ENCODE measurements at regions not wholly inside any gene's neighbourhood (a gene's known extent, or its start where the extent isn't known, plus 50 kb on each side); places are given as distances from the start of the nearest gene placed in this dataset.

DNA sequence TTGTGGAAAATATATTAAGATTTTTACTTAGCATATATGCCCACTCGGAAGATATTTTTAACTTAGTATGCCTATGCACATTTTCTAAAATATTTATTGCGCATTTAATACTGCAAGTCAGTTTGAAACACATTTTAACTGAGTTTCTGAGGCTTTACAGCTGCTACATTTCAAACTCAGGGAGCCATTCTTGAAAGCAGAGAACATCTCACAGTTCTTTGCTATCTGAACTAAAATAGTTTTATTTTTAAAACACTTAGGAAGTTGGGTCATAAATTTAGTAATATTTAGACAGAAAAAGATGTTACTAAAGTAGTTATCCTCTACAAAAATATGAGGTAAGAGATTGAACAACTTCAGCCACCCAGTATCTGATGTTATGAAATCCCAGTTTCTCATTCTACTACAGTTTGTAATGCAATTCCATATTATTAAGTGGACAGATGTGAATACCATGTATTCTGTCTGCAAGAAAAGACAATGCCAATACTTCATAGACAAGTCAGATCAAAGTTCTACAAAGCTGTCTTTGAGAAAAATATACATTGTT is 409.9 kb upstream of the EDIL3 start:
- no peaks in the 10 kb centered on the region for H3K36me3 ChIP-seq
- no peak for TF ChIP-seq POLR2AphosphoS5 (IDR thresholded peaks at IDR 0.05)
- TF ChIP-seq POLR2A (IDR thresholded peaks at IDR 0.05; ENCODE audit: low read depth), result no peak
- TF ChIP-seq, protein P1, sequence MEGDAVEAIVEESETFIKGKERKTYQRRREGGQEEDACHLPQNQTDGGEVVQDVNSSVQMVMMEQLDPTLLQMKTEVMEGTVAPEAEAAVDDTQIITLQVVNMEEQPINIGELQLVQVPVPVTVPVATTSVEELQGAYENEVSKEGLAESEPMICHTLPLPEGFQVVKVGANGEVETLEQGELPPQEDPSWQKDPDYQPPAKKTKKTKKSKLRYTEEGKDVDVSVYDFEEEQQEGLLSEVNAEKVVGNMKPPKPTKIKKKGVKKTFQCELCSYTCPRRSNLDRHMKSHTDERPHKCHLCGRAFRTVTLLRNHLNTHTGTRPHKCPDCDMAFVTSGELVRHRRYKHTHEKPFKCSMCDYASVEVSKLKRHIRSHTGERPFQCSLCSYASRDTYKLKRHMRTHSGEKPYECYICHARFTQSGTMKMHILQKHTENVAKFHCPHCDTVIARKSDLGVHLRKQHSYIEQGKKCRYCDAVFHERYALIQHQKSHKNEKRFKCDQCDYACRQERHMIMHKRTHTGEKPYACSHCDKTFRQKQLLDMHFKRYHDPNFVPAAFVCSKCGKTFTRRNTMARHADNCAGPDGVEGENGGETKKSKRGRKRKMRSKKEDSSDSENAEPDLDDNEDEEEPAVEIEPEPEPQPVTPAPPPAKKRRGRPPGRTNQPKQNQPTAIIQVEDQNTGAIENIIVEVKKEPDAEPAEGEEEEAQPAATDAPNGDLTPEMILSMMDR (IDR thresholded peaks at IDR 0.05), result no peak
- TF ChIP-seq EP300 (IDR thresholded peaks at IDR 0.05), result no peak
- 49% methylated on average over 2 of the region's 2 CpGs for WGBS
- no peaks in the 10 kb centered on the region for H3K4me1 ChIP-seq
- no peak overlapping the region for H3K27ac ChIP-seq (replicated peaks in 1 of 4)
- intact Hi-C loops (cut with DNase I), result no loop called here
- no peaks in the 10 kb centered on the region for H3K9me3 ChIP-seq
- no peak for DNase-seq (ENCODE audit: extremely low spot score)
- no peaks in the 10 kb centered on the region for H3K27me3 ChIP-seq
- no peak overlapping the region for H3K4me3 ChIP-seq

DNA sequence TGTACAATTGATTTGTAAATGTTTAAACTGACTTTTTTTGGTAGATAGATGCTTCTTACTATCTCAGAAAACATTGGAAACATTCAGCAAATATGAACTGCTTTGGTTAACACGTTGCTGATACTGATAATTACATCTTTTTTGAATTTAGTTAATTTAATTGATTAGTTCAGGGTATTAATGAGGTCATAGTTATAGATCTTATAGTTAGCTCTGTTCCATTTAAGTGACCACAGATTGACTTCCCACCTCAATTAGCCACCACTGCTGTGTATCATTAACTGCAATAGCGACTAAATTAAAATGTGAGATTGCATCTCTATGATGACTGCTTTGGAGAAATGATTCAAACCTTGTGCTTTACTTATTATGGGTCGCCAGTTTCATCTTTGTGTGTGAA is 407.1 kb upstream of the EDIL3 start:
- no peaks in the 10 kb centered on the region for H3K9me3 ChIP-seq
- DNase-seq (ENCODE audit: extremely low spot score), result no peak
- TF ChIP-seq POLR2AphosphoS5 (IDR thresholded peaks at IDR 0.05), result no peak
- TF ChIP-seq, protein P1 (IDR thresholded peaks at IDR 0.05), result no peak
- no peak for TF ChIP-seq POLR2A (IDR thresholded peaks at IDR 0.05; ENCODE audit: low read depth)
- no peak for TF ChIP-seq EP300 (IDR thresholded peaks at IDR 0.05)
- H3K27ac ChIP-seq (replicated peaks in 1 of 4), result no peak overlapping the region
- no peaks in the 10 kb centered on the region for H3K4me1 ChIP-seq
- no peaks in the 10 kb centered on the region for H3K36me3 ChIP-seq
- WGBS, result 75% methylated on average over 3 of the region's 3 CpGs
- intact Hi-C loops (cut with DNase I), result no loop called here
- no peaks in the 10 kb centered on the region for H3K27me3 ChIP-seq
- H3K4me3 ChIP-seq, result no peak overlapping the region

DNA sequence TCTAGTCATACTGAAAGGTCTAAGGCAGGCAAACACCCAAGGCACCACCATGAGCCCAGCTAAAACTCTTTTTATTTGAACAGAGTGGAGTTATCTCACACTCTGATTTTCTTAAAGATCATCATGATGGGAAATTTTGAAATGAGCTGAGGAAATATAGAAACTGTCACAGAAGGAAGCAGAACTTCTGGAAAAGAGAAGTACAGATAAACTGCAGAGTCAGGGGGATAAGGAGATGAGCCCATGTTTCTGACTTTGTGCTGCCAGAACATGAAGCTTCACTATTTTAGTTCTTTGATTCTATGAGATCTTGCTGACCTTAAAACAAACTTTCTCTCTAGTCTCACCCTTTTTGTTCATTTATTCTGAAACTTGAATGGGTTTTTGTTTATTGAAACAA is 406.5 kb upstream of the EDIL3 start:
- no peaks in the 10 kb centered on the region for H3K27me3 ChIP-seq
- TF ChIP-seq POLR2AphosphoS5 (IDR thresholded peaks at IDR 0.05) (no peak), POLR2A (IDR thresholded peaks at IDR 0.05; ENCODE audit: low read depth) (no peak), EP300 (IDR thresholded peaks at IDR 0.05) (no peak)
- TF ChIP-seq, protein P1 (IDR thresholded peaks at IDR 0.05), result no peak
- intact Hi-C loops (cut with DNase I), result no loop called here
- no peak for DNase-seq (ENCODE audit: extremely low spot score)
- H3K27ac ChIP-seq (replicated peaks in 1 of 4), result no peak overlapping the region
- H3K36me3 ChIP-seq, result no peaks in the 10 kb centered on the region
- no peaks in the 10 kb centered on the region for H3K4me1 ChIP-seq
- no peaks in the 10 kb centered on the region for H3K9me3 ChIP-seq
- H3K4me3 ChIP-seq, result no peak overlapping the region

DNA sequence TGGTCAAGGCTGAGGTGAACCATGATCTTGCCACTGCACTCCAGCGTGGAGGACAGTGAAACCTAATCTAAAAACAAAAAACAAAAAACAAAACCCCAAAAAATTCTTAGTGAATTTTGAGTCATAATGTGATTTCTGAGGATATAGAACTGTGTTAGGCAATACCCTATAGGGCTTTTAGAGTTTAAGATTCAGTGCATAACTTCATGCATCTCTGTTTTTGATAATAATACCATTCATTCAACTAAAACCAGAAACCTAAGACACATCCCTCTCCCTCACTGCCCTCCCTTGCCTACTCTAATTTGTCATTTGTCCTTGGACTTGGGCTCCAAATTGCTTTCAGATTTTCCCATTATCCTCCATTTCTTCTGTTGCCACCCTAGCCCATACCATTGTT is 405.7 kb upstream of the EDIL3 start:
- Histone ChIP-seq H3K4me3 (no peak overlapping the region), H3K27me3 (no peaks in the 10 kb centered on the region), H3K4me1 (no peaks in the 10 kb centered on the region), H3K27ac (replicated peaks in 1 of 4) (no peak overlapping the region), H3K36me3 (no peaks in the 10 kb centered on the region), H3K9me3 (no peaks in the 10 kb centered on the region)
- DNase-seq (ENCODE audit: extremely low spot score), result no peak
- 96% methylated on average over 1 of the region's 1 CpG for WGBS
- intact Hi-C loops (cut with DNase I), result no loop called here
- TF ChIP-seq, protein P1 (IDR thresholded peaks at IDR 0.05), result no peak
- TF ChIP-seq POLR2A (IDR thresholded peaks at IDR 0.05; ENCODE audit: low read depth) (no peak), POLR2AphosphoS5 (IDR thresholded peaks at IDR 0.05) (no peak), EP300 (IDR thresholded peaks at IDR 0.05) (no peak)

DNA sequence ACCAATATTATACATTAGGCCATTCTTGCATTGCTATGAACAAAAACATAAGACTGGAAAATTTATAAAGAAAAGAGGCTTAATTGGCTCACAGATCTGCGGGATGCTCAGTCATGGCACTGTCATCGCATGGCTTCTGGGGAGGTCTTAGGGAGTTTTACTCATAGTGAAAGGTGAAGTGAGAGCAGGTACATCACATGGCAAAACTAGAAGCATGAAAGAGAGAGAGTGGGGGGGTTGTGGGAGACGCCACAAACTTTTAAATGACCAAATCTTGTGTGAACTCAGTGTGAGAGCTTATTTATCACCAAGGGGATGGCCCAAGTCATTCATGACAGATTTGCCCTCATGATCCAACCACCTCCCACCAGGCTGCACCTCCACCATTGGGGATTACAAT is 398.3 kb upstream of the EDIL3 start:
- Histone ChIP-seq H3K4me3 (no peak overlapping the region), H3K36me3 (no peaks in the 10 kb centered on the region), H3K4me1 (no peaks in the 10 kb centered on the region), H3K27me3 (no peaks in the 10 kb centered on the region), H3K9me3 (no peaks in the 10 kb centered on the region), H3K27ac (replicated peaks in 1 of 4) (no peak overlapping the region)
- 96% methylated on average over 3 of the region's 3 CpGs for WGBS
- DNase-seq (ENCODE audit: extremely low spot score), result no peak
- intact Hi-C loops (cut with DNase I), result no loop called here
- TF ChIP-seq EP300 (IDR thresholded peaks at IDR 0.05), result no peak

Measured in esophagus muscularis mucosa (tissue), 4 donors.